ENCODE measurements at regions not wholly inside any gene's neighbourhood (a gene's known extent, or its start where the extent isn't known, plus 50 kb on each side); places are given as distances from the start of the nearest gene placed in this dataset.

- no peak for TF ChIP-seq CTCF (conservative IDR thresholded peaks at IDR 0.05; ENCODE audit: low read depth, low read length)
- no peak for TF ChIP-seq EZH2 (IDR thresholded peaks at IDR 0.05; ENCODE audit: borderline replicate concordance, low read depth, low read length, poor library complexity, severe bottlenecking)
Measured at GRCh38 chr2:176843208-176843607, 369.4 kb upstream of the HNRNPA3 start.
